CD4-positive, alpha-beta T cell treated with Interleukin-17A for 4 hours (primary cell): ENCODE measurements at regions not wholly inside any gene's neighbourhood (a gene's known extent, or its start where the extent isn't known, plus 50 kb on each side); places are given as distances from the start of the nearest gene placed in this dataset.

Experiments
- DNase-seq: peaks from one replicate; pipeline ENCODE4 v3.0.0-alpha.2; 2020; ENCODE audit warnings: mixed read lengths

- DNase-seq, result no peak
Observed at GRCh38 chr4:83699358-83699757, 163.4 kb downstream of the GPAT3 start.

DNA sequence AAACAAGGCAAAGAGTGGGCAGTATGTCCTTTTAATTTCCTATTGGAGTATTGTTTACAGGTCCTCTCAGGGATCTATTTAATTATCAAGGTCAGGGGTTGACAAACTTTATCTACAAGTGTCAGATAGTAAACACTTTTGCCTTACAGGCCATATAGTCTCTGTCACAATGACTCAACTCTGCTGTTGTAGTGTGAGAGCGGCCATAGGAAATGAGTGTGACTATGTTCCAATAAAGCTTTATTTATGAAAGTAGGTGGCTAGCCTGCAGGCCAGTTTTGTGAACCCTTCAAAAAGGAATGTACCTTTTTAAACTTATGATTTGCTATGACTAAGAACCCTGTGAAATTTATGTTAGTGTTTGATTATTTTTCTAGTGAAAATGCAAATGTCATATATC lies 156.1 kb downstream of the GPAT3 start:
- DNase-seq, result no peak

- DNase-seq, result no peak
Observed at GRCh38 chr4:83686166-83686565, 150.3 kb downstream of the GPAT3 start.

GRCh38 chr4:83679692-83680091 lies 143.8 kb downstream of the GPAT3 start:
- no peak for DNase-seq

GRCh38 chr4:83679254-83679653 lies 143.3 kb downstream of the GPAT3 start:
- DNase-seq, result no peak

- DNase-seq, result no peak
Observed at GRCh38 chr4:83677656-83678055, 141.7 kb downstream of the GPAT3 start.

- DNase-seq, result no peak
Observed at GRCh38 chr4:83664741-83665140, 128.8 kb downstream of the GPAT3 start.

DNA sequence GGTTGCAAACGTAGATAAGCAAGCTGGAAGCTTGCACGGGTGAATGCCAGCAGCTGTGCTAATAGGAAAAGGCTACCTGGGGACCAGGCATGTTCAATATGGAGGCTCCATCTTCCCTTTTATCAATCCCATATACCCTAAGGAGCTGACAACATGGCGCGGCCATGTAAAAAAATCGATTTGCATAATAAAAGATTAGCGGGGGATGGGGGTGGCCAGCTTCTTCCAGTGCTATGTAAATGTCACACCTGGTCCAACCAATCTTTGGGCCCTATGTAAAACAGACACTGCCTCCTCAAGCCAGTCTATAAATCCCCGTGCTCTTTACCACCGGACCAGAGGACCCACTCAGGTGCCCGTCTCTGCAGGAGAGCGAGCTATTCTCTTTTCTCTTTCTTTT lies 128.2 kb downstream of the GPAT3 start:
- DNase-seq, result no peak

GRCh38 chr4:83662204-83662603 lies 126.3 kb downstream of the GPAT3 start:
- DNase-seq, result no peak

DNA sequence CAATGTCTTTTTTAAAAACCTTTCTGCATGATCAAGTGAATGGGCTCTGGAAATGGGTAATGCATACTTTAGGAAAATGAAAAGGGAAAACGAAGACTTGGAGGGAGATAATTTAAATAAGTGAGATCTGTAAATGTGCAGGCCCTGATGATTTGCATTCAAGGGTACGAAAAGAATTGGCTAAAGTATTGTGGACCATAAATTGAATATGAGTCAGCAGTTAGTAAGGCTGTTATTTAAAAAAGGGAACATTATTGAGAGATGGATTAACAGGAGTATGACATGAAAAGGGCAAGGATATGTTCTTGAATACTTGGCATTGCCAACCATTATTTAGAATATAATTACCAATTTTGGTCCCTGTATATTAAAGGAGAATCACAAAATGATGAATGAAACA lies 125.5 kb downstream of the GPAT3 start:
- no peak for DNase-seq

DNA sequence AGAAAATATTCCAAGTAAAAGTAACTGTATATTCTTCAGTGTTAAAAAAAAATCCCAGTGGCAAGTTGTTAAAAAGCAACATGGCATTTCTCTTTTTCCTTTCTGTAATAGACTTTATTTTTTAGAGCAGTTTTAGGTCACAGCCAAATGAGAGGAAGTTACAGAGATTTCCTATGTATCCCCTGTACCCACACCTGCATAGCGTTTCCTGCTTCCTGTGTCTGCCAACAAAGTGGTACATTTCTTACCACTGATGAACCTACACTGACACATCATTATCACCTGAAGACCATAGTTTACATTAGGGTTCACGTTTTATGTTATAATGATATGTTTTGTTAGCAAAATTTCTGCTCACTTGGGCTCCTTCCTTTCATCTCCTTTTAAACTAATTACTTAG lies 124.7 kb downstream of the GPAT3 start:
- peak; percentile 16 for DNase-seq

- DNase-seq, result no peak
Observed at GRCh38 chr4:83658806-83659205, 122.9 kb downstream of the GPAT3 start.

GRCh38 chr4:83657336-83657735 lies 121.4 kb downstream of the GPAT3 start:
- DNase-seq, result no peak
